ENCODE measurements at regions not wholly inside any gene's neighbourhood (a gene's known extent, or its start where the extent isn't known, plus 50 kb on each side); places are given as distances from the start of the nearest gene placed in this dataset.

- peak overlapping the region; percentile 91 for H3K4ac ChIP-seq (ENCODE audit: low read depth, low read length)
- H3K36me3 ChIP-seq (ENCODE audit: control insufficient read depth, insufficient read depth, low read length), result no peaks in the 10 kb centered on the region
- TF ChIP-seq FOS (IDR thresholded peaks at IDR 0.05; ENCODE audit: low read depth, low read length), result no peak
- TF ChIP-seq POLR2A (IDR thresholded peaks at IDR 0.05; ENCODE audit: low read depth, low read length), result no peak
- no peak for TF ChIP-seq NFE2L2 (IDR thresholded peaks at IDR 0.05; ENCODE audit: low read depth, low read length)
- no peak for TF ChIP-seq ELK1 (IDR thresholded peaks at IDR 0.05; ENCODE audit: borderline replicate concordance, low read depth, low read length)
- TF ChIP-seq CHD1 (IDR thresholded peaks at IDR 0.05; ENCODE audit: low read depth, low read length), result no peak
- TF ChIP-seq MAZ (IDR thresholded peaks at IDR 0.05; ENCODE audit: borderline replicate concordance, low read depth, low read length), result no peak
- TF ChIP-seq MAFK (IDR thresholded peaks at IDR 0.05; ENCODE audit: low read depth, low read length), result no peak
- no peak for TF ChIP-seq RAD21 (IDR thresholded peaks at IDR 0.05; ENCODE audit: low read length)
- no peak for TF ChIP-seq RFX5 (IDR thresholded peaks at IDR 0.05; ENCODE audit: low read depth, low read length)
- TF ChIP-seq SMC3 (IDR thresholded peaks at IDR 0.05; ENCODE audit: low read depth, low read length), result no peak
- no peak for TF ChIP-seq BHLHE40 (IDR thresholded peaks at IDR 0.05; ENCODE audit: low read depth, low read length)
- TF ChIP-seq MXI1 (IDR thresholded peaks at IDR 0.05; ENCODE audit: borderline replicate concordance, low read depth, low read length), result no peak
- no peak for TF ChIP-seq CTCF (conservative IDR thresholded peaks at IDR 0.05; ENCODE audit: low read depth, low read length)
- no peaks in the 10 kb centered on the region for H4K20me1 ChIP-seq (ENCODE audit: insufficient read depth, low read length)
- peaks cover 21% of the 10 kb centered on the region for H3K4me1 ChIP-seq (ENCODE audit: control insufficient read depth, insufficient read depth, low read length)
- H3K9me3 ChIP-seq (ENCODE audit: control insufficient read depth, insufficient read depth, low read length), result no peaks in the 10 kb centered on the region
- BruUV-seq (replicated peaks), result no TSS peak
- no peak overlapping the region for H3K4me3 ChIP-seq (ENCODE audit: insufficient read depth, low read depth, low read length)
- peak overlapping the region; percentile 82 for H3K14ac ChIP-seq (replicated peaks; ENCODE audit: low read depth, low read length)
- ChIA-PET POLR2A (ENCODE audit: unreplicated experiment) (no interaction called here), CTCF (no interaction called here)
- H3K18ac ChIP-seq (ENCODE audit: low read depth, low read length), result peak overlapping the region; percentile 90; the same call in 1 of the 2 replicates
- H2AFZ ChIP-seq (replicated peaks; ENCODE audit: low read length, poor library complexity), result peak overlapping the region; percentile 26
- H3K27me3 ChIP-seq (ENCODE audit: control insufficient read depth, insufficient read depth, low read length), result no peaks in the 10 kb centered on the region
- peak overlapping the region; percentile 54; the same call in 1 of the 2 replicates for H3K23ac ChIP-seq (ENCODE audit: low read depth, low read length)
- H2BK120ac ChIP-seq (ENCODE audit: low read depth, low read length), result peak overlapping the region; percentile 94
- H2AK9ac ChIP-seq (replicated peaks; ENCODE audit: low read depth, low read length, poor library complexity), result peak overlapping the region; percentile 8
- intact Hi-C loops (cut with micrococcal nuclease), result no loop called here
- dilution Hi-C loops (cut with HindIII; ENCODE audit: low sequenced_read_pairs, unreplicated experiment), result no loop called here
- peaks cover 30% of the 10 kb centered on the region for H3K9me1 ChIP-seq (ENCODE audit: insufficient read depth, low read length)
- H3K9ac ChIP-seq (ENCODE audit: low read depth, low read length), result no peak overlapping the region
- DNase-seq, result no peak
- H2BK5ac ChIP-seq (ENCODE audit: low read depth, low read length, poor library complexity, severe bottlenecking), result peak overlapping the region; percentile 27
- H2AK5ac ChIP-seq (ENCODE audit: low read depth, low read length), result peak overlapping the region; percentile 63
- H3K4me2 ChIP-seq (ENCODE audit: low read depth, low read length), result no peak overlapping the region
- H4K91ac ChIP-seq (ENCODE audit: insufficient read depth, low read depth, low read length), result peak overlapping the region; percentile 91
- H2BK20ac ChIP-seq (ENCODE audit: low read depth, low read length), result peak overlapping the region; percentile 94
- no peak for ATAC-seq (ENCODE audit: low read depth)
- H4K5ac ChIP-seq (ENCODE audit: low read depth, low read length), result peak overlapping the region; percentile 87; the same call in 1 of the 2 replicates
- no peak overlapping the region for H3K27ac ChIP-seq (ENCODE audit: insufficient read depth, low read length)
- peak overlapping the region; percentile 42 to 68 for H4K8ac ChIP-seq (ENCODE audit: low read depth in 2 of 2, low read length in 2 of 2)
- in situ Hi-C loops (cut with MboI; ENCODE audit: low sequenced_read_pairs), result no loop called here
- peaks cover 0 to 29% of the 10 kb centered on the region in 2 experiments; a peak in 3 of 4 replicates for H3K79me1 ChIP-seq (ENCODE audit: low read depth in 1 of 2, low read length in 2 of 2)
- H3K56ac ChIP-seq (ENCODE audit: extremely low read depth, insufficient read depth, low read length), result peak overlapping the region; percentile 8; the same call in 1 of the 2 replicates
- H2BK15ac ChIP-seq (ENCODE audit: low read depth, low read length), result peak overlapping the region; percentile 64; the same call in 2 of the 3 replicates
Observed at GRCh38 chr1:172944931-172945330, 105.8 kb downstream of the TNFSF18 start.

All from IMR-90 (cell line).